ENCODE measurements at regions not wholly inside any gene's neighbourhood (a gene's known extent, or its start where the extent isn't known, plus 50 kb on each side); places are given as distances from the start of the nearest gene placed in this dataset.
"Not testable (repeated sequence)": the region's sequence is repeated elsewhere in the genome, so short reads cannot be mapped to it uniquely, and the experiment has no call there.

DNA sequence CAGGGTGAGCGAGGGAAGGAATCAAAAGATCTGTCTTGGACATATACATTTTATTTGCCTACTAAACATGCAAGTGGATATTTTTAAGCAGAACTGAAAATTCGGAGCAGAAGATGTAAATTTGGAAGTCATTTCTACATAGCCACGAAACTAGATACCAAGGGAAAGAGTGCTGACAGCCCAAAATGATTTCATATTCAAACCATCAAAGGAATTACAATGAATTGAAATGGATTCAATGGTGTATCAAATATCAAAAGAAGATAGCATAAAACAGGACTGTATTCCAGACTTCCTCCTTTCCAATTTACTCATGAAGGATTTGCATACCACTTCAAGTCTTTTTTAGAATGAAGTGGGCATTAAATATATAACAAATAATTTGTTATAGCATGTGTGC, 313.5 kb upstream of the KITLG start:
- DNase-seq (ENCODE audit: low read depth in 2 of 2): no peak

DNA sequence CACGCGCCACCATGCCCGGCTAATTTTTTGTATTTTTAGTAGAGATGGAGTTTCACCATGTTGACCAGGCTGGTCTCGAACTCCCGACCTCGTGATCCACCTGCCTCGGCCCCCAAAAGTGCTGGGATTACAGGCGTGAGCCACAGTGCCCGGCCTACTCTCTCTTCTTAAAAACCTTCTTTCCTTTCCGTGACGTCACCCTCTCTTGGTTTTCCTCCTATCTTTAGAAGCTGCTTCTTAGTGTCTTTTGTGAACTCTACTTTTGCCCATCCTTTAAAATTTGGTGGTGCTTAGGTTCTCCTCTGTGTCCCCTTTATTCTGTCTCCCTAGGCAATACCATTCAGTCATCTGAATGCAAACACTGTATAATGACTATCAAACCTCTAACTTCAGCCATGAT, 311.2 kb upstream of the KITLG start:
- DNase-seq (ENCODE audit: low read depth in 2 of 2): not testable (repeated sequence)

DNA sequence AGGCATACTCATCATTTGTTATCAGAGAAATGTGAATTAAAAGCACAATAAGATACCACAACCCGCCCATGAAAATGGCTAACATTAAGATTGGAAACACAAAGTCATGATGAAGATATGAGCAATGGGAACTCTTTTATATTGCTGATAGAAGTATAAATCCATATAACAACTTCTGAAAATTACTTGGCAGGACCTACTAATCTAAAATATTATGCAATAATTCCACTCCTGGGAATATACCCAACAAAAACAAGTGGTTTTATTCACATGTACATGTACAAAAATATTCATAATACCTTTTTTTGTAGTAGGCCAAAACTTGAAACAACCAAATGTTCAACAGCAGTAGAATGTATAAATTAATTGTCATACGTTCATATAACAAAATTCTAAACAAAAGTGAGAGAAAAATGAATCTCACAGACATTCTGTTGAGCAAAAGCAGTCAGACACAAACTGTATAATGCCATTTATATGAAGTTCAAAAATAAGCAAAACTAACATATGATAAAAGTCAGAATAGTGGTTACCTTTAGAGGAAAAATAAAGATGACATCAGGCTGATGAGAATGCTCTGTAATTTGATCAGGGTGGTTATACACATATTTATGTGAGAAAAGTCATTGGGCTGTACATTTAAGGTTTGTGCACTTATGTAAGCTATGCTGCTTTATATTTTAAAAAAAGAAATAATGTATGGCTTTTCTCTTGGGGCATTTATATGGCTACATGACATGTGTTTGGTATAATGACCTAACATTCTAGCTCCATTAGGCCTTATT, 309.2 kb upstream of the KITLG start:
- DNase-seq (ENCODE audit: low read depth in 2 of 2): no peak

DNA sequence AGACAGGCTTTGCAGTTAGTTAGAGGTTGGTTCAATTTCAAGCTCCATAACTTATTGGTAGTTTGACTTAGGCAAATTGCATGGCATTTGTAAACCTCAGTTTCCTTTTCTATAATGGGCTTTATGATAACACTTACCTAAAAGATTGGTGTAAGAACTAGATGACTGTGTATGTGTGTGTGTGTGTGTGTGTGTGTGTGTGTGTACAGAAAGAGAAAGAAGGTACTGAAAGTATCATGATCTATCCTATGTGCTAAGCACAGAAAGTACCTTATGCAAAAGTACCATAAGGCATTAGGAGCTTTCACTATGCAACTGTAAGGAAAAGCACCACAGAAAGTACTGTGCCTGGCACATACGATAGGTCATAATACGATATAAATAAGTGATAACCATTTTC, 304.3 kb upstream of the KITLG start:
- no peak for DNase-seq (ENCODE audit: low read depth in 2 of 2)

DNA sequence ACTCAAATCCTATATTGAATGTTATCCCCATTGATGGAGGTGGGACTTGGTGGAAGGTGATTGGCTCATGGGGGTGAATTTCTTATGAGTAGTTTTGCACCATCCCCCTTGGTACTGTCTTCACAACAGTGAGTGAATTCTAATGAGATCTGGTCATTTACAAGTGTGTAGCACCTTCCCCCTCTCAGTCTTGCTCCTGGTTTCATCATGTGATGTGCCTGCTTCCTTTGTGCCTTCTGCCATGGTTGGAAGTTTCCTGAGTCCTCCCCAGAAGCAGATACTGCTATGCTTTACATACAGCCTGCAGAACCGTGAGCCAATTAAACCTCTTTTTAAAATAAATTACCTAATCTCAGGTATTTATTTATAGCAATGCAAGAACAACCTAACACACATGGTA, 302.4 kb upstream of the KITLG start:
- no peak for DNase-seq (ENCODE audit: low read depth in 2 of 2)

DNA sequence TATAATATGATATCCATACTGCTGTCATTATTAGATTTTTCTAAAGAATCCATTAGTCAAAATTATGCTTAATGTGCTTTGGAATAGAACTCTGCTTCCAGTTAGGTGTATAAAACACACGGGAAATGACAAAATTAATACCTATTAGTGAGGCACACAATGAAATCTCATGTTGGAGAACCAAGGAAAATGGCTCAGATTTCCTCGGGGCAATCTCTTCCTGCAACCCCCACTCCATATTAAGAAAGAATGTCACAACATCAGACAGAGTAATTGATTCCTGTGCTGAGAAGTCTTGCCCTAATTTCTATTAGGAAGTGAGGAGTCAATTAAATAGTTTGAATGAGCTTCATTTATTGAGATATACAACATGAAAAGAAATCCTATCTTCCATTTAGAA, 299.8 kb upstream of the KITLG start:
- DNase-seq (ENCODE audit: low read depth in 2 of 2): no peak

DNA sequence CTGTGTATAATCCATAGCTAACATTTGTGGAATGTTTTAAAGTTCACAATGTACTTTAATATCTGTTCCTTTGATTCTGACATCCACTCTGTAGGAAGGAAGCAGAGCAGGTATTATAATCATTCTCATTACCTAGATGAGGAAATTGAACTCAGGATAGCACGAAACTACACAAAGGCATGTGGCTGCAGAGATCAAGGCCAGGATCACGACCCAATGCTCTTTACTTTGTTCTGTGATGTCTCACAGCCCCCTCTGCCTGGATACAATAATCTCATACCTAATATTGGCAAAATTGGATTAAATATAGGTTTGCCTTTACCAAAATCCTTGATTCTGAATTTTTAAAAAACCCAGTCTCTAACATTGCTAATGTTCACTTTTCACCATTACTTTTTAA, 298.0 kb upstream of the KITLG start:
- no peak for DNase-seq (ENCODE audit: low read depth in 2 of 2)

DNA sequence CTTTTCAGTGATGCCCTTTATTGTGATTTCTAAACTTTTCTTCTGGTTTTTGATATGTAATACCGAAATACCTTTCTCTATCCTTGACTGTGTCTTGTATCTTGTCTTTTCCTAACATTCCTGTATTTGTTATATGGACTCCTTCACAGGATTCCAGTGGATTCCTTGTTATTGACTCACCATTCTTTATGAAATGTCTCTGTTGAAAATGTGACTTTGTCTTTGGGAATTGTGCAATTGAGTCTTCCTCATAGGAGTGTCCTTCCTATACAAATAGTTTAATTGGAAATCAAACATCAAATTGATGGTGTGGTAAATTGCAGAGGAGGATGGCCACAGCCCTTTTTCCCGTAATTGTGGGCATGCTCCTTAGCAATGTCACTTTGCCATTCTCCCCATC, 296.6 kb upstream of the KITLG start:
- no peak for DNase-seq (ENCODE audit: low read depth in 2 of 2)

DNA sequence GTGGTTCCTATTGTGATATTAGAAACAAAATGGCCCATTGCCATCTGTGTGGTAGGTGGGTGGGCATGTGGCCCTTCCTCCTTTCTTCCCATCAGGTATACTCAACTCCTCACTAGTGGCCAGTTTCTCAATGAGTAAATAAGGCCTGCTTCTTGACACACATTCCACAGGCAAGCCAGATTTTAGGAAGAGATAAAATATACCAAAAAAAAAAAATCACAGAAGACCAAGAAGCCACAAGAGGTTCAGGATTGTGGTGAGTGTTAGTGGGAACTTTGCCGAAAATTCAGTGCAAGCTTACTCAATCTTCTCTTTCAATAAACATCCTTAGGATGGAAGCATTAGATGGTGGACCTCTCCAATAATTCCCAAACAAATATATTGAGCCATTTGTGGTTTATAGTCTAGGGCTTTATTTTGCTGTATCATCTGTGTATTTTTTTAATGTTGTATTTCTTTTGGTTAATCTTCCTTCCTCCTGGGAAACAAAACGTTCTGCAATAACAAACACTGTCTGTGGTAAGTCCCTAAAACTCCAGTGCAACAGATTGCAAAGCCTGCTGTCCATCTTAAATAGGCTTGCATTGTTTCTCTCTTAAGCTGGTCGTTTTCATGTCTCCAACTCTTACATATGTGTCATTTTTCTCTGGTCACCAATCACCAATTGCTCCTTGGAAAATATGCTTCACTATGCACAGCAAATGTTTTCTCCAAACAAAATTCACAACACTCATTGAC, 289.9 kb upstream of the KITLG start:
- no peak for DNase-seq (ENCODE audit: low read depth in 2 of 2)

DNA sequence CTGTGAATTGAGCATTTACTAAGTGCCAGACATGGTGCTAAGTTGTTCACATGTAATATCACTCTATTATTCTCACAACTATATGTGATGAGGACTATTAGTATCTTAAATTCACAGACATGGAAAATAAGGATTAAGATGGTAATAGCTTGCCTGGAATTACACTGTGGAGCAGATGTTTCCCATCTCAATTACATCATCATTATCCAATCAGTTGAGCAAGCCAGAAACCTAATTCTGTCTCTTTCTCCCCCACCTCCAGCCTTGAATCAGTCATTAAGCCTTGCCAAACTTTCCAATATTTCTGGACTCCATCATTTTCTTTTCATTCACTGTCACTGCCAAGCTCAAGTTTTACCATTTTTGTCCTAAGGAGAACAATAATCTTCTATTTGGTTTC, 287.8 kb upstream of the KITLG start:
- DNase-seq (ENCODE audit: low read depth in 2 of 2): no peak

DNA sequence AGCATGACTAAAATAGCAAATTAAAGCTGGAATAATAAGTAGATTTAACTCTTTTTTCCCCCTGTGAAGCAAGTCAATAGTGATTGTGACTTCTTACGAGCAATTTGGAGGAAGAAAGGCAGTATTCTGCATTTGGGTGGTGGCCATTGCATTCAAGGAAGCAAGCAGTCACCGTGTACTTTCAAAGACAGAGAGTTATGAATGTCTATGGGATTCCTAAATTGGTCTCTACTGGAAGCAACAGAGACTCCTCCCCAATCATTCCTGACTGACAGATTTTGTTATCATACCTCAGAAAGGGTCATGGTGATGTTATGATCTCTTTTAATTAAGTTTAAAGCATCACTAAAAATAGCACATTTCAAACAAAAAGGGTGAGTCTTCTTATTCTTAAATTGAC, 287.2 kb upstream of the KITLG start:
- DNase-seq (ENCODE audit: low read depth in 2 of 2): no peak

DNA sequence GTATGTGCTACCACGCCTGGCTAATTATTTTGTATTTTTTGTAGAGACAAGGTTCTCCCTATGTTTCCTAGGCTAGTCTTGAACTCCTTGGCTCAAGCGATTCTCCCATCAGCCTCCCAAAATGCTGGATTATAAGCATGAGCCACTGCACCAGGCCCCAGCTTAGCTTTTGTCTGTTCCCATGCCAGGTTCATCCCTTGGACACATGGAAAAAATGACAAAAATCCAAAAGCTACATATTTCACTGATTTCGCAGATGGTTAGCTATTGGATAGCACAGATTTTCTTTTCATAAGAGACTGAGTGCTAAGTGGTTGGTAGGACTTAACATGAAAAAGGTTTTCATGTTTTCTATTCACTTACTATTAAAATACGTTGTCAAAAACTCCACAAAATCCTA, 286.6 kb upstream of the KITLG start:
- DNase-seq (ENCODE audit: low read depth in 2 of 2): no peak

DNA sequence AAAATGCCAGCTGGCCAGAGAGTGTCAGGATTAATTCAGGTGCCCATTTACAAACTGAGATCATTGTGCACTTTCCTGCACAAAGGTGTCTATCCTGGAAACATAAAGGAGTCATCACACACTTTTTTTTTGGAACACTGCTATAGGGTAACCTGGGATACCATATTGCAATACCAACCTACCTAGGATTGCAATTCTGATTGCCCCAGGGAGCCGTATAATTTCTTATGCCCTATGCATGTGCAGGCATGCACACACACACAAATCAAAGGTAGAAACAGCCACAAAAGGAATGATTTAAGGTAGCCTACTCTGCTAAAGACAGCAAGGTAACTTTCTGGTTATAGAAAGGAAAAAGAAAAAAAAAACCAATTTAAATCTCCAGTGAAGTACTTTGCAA, 285.3 kb upstream of the KITLG start:
- DNase-seq (ENCODE audit: low read depth in 2 of 2): no peak

DNA sequence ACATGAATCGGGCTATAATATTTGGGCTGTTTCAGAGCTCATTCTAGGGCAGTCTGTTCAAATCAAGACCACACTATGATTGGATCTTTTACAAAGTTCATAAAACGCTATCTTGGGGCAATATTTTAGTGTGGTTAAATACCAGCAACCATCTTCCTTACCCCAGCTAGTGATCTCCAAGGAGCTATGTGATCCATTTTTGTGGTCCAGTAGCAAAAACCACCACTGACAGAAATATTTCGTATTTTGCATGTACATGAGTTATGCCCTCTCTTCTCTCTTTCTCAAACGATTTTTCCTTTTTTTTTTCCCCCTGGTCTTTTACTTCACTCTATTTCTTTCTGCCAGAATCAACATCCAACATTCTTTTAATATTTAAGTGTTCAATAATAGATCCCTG, 280.6 kb upstream of the KITLG start:
- DNase-seq (ENCODE audit: low read depth in 2 of 2): no peak

DNA sequence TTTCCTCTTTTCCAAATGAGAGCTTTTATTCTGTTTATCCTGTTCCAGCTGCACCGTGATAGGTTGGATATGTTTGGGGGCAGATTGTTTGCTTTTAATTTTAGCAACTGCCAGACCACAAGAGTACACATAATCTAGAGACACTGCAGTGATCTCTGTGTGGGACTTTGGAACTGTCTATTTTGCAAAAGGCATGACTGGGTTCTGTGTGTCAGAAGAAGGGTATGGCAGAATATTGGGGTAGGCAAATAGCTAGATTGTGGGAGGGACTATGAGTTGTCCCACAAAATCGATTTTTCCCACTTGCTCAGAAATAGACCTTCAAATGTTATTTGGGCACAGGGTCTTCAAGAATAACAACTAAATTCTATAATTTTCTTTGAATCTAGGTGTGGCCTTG, 275.9 kb upstream of the KITLG start:
- no peak for DNase-seq (ENCODE audit: low read depth in 2 of 2)

DNA sequence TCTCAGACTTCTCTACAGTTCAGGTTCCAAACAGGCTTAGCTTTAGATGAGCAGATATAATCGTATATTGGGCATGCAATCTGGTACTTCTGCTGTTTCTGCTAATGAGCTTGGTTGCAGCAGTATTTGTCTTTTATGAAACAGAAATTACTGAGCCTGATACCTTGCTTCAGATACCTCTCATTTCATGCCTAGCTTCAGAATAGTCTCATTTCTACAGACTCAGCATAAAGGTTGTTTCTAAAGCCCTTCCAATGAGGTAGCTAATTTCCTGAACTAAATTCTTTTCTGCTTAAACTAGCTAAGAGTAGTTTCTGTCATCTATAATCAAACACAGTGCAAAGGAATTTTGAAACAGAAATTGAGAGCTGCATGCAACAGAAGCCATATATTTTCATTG, 275.0 kb upstream of the KITLG start:
- no peak for DNase-seq (ENCODE audit: low read depth in 2 of 2)

DNA sequence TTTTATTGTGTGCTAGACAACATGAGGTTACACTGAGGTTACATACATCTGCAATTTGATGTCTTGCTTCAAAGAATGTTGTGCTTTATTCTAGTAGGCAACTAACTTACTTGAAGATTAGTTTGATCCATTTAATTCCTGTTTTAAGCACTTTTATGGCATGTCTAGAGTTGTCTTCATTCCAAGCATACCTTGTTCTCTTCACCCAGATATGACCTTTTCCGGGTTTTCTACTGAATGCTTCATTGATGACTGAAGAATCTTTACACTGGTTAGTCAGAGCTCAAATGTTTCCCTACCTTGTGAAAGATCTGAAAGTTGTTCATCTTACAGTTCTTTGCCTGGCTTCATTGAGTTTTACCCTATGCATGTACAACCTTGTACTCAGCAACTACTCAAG, 274.0 kb upstream of the KITLG start:
- DNase-seq (ENCODE audit: low read depth in 2 of 2): no peak

DNA sequence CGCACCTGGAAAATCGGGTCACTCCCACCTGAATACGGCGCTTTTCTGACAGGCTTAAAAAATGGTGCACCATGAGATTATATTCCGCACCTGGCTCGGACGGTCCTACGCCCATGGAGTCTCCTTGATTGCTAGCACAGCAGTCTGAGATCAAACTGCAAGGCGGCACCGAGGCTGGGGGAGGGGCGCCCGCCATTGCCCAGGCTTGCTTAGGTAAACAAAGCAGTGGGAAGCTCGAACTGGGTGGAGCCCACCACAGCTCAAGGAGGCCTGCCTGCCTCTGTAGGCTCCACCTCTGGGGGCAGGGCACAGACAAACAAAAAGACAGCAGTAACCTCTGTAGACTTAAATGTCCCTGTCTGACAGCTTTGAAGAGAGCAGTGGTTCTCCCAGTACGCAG, 267.0 kb upstream of the KITLG start:
- DNase-seq (ENCODE audit: low read depth in 2 of 2): not testable (repeated sequence)

DNA sequence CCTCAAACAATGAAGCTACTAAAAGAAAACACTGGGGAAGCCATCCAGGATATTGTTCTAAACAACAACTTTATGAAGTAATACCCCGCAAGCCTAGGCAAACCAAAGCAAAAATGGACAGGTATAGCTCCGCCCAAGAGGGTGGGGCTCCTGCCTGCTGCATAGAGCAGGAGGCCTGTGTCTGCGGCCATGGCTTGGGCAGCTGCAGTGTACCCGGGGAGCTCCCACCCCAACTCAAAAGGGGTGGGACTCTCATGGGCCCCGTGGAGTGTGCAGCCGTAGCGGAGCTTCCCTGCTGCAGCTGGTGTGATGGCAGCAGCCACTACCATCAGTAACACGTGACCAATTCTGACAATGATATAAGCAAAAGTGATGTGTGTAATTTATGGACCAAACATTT, 264.2 kb upstream of the KITLG start:
- DNase-seq (ENCODE audit: low read depth in 2 of 2): no peak

DNA sequence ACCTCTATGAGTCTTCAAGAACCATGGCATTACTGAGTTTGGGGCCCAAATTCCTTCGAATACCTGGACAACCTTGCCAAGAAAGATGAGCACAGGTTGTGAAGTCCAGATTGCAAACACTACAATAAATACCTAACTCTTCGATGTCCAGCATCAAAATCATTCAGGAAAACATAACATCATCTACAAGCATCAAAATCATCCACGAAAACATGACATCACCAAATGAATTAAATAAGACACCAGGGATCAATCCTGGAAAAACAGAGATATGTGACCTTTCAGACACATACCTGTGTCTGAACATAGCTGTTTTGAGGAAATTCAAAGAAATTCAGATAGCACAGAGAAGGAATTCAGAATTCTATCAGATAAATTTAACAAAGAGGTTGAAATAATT, 262.0 kb upstream of the KITLG start:
- DNase-seq (ENCODE audit: low read depth in 2 of 2): no peak

DNA sequence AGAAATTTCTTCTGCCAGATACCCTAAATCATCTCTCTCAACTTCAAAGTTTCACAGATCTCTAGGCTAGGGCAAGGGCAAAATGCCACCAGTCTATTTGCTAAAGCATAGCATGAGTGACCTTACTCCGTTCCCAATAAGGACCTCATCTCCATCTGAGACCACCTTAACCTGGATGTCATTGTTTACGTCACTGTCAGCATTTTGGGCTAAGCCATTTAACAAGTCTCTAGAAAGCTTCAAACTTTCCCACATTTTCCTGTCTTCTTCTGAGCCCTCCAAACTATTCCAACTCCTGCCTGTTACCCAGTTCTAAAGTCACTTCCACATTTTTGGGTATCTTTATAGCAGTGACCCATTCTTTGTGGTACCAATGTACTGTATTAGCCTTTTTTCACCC, 259.2 kb upstream of the KITLG start:
- DNase-seq (ENCODE audit: low read depth in 2 of 2): no peak

DNA sequence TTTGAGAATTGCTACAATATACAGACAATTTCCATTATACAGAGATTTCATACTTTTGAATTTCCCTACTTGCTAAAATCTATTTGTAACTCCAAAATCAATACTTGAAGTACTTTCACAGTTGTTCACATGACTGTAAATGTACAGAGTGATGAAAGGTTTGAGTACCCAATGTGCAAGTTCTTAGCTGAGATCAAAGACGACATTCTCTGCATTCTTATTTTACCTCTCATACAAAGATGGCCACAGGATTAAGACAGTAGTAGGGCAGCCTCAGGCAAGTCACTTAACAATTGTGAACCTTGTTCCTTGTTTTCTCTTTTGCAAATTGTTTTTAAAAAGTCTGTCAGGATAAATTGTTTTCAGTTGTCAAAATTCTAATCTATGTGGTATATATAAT, 255.9 kb upstream of the KITLG start:
- DNase-seq (ENCODE audit: low read depth in 2 of 2): no peak

DNA sequence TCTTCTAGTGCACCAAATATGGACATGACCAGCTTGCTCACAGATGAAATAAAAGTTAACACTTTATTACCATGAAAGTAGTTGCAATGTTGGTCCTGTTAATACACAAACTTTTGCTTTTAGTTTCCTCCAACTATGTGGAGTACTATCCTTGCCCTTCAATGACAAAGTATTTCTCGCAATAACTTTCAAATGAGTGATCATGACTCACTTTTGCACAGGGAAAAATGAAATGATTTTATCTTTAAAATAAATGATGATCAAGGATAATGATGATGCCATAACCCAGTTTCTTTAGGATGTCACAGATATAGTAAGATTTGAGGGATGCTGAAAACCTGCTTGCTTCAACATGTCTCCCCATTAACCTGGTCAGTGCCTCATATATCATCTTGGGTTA, 254.0 kb upstream of the KITLG start:
- DNase-seq (ENCODE audit: low read depth in 2 of 2): no peak

DNA sequence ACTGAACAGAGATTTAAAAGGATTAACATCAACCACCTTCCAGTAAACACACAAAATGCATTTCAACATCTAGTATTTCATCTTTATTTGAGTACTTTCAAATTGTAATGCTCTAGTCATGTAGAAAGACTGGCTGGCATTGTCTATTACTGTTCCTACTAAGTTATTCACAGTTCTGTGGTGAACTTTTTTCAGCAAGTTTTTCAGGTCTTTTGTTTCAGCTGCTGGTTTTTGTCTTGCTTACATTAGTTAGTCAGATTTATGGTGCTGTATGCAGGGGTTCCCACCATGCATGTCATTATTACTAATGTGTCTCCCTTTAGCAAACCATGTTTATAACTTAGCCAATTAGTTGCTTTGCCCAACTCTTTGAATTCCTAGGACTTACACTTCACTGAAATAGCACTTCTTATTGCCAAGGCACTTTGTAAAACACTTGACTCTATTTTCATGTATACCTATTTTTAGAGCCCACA, 253.4 kb upstream of the KITLG start:
- no peak for DNase-seq (ENCODE audit: low read depth in 2 of 2)
